Endodermal cell (in vitro differentiated cells): ENCODE measurements at regions not wholly inside any gene's neighbourhood (a gene's known extent, or its start where the extent isn't known, plus 50 kb on each side); places are given as distances from the start of the nearest gene placed in this dataset.
A peak's percentile ranks its signal among the peaks of the same experiment; 100 is the strongest.
"Not testable (repeated sequence)": the region's sequence is repeated elsewhere in the genome, so short reads cannot be mapped to it uniquely, and the experiment has no call there.

Experiments used
- DNase-seq: peaks from one replicate; pipeline ENCODE4 v3.0.0-alpha.2; 2017
- H3K27ac ChIP-seq: 2 replicates; pipeline ENCODE4 v1.5.1; 2013; ENCODE audit warnings: mild to moderate bottlenecking, low read depth, low read length, moderate library complexity
- H3K27me3 ChIP-seq: 2 replicates; pipeline ENCODE4 v1.6.1; 2013; ENCODE audit warnings: mild to moderate bottlenecking, low read length, moderate library complexity; ENCODE audit not compliant: insufficient read depth, control insufficient read depth, poor library complexity, severe bottlenecking
- H3K36me3 ChIP-seq: 2 replicates; pipeline ENCODE4 v1.7.0; 2013; ENCODE audit warnings: mild to moderate bottlenecking, low read length, moderate library complexity; ENCODE audit not compliant: control insufficient read depth, insufficient read depth
- H3K4me1 ChIP-seq: one replicate; pipeline ENCODE4 v1.7.0; 2013; ENCODE audit warnings: low read length; ENCODE audit not compliant: control insufficient read depth, insufficient read depth
- H3K4me3 ChIP-seq: 2 replicates; pipeline ENCODE4 v1.5.1; 2013; ENCODE audit warnings: mild to moderate bottlenecking, low read length, moderate library complexity
- H3K9ac ChIP-seq: 2 replicates; pipeline ENCODE4 v1.6.1; 2013; ENCODE audit warnings: mild to moderate bottlenecking, low read length, moderate library complexity; ENCODE audit not compliant: poor library complexity, severe bottlenecking; ENCODE audit errors: extremely low read depth
- H3K9me3 ChIP-seq: 2 replicates; pipeline ENCODE4 v1.6.1; 2013; ENCODE audit warnings: mild to moderate bottlenecking, low read length, moderate library complexity; ENCODE audit not compliant: control insufficient read depth
- H3K27ac Mint-ChIP-seq: 2 replicates; pipeline ENCODE4 v1.8.0; 2020; ENCODE audit warnings: mixed read lengths
- H3K27me3 Mint-ChIP-seq: 2 replicates; pipeline ENCODE4 v1.8.0; 2021; ENCODE audit warnings: mild to moderate bottlenecking, mixed read lengths; ENCODE audit not compliant: insufficient read depth
- H3K36me3 Mint-ChIP-seq: 2 replicates; pipeline ENCODE4 v1.8.0; 2020; ENCODE audit warnings: low read depth, mixed read lengths
- H3K4me1 Mint-ChIP-seq: 2 replicates; pipeline ENCODE4 v1.8.0; 2020; ENCODE audit warnings: mixed read lengths
- H3K4me3 Mint-ChIP-seq: 2 replicates; pipeline ENCODE4 v1.8.0; 2020; ENCODE audit warnings: mild to moderate bottlenecking, moderate library complexity, mixed read lengths
- H3K9me3 Mint-ChIP-seq: 2 replicates; pipeline ENCODE4 v1.8.0; 2020; ENCODE audit warnings: mild to moderate bottlenecking, mixed read lengths
- WGBS, 2 experiments: methylation state at CpG; one replicate each; pipeline versions ENCODE4 v1.1.5 to v1.1.7; 2013; ENCODE audit warnings: missing lambda C conversion rate in 2 of 2, mixed read lengths in 1 of 2; ENCODE audit not compliant: insufficient coverage in 1 of 2, insufficient read length in 1 of 2; 5-methylcytosine and 5-hydroxymethylcytosine counted together
- TF ChIP-seq, protein P1 (sequence below): fragments of 200-600 bp; sonication (generic); conservative IDR thresholded peaks from 2 replicates; pipeline ENCODE4 v1.5.0; 2021; ENCODE audit warnings: antibody characterized with exemption, mild to moderate bottlenecking

GRCh38 chr17:77049440-77049839, 91.3 kb upstream of the SEC14L1 start:
- Mint-ChIP-seq H3K4me1 (no peaks in the 10 kb centered on the region), H3K27ac (no peak overlapping the region), H3K4me3 (no peak overlapping the region), H3K9me3 (peaks cover 7% of the 10 kb centered on the region), H3K27me3 (no peaks in the 10 kb centered on the region), H3K36me3 (no peaks in the 10 kb centered on the region)
- 90 to 93% methylated on average over 12 of the region's 12 CpGs for WGBS, 2 experiments
- no peak for DNase-seq
- Histone ChIP-seq H3K9me3 (peaks cover 3% of the 10 kb centered on the region), H3K36me3 (no peaks in the 10 kb centered on the region), H3K4me3 (no peak overlapping the region), H3K4me1 (no peaks in the 10 kb centered on the region), H3K27me3 (no peaks in the 10 kb centered on the region), H3K27ac (no peak overlapping the region), H3K9ac (no peak overlapping the region)
- TF ChIP-seq, protein P1, sequence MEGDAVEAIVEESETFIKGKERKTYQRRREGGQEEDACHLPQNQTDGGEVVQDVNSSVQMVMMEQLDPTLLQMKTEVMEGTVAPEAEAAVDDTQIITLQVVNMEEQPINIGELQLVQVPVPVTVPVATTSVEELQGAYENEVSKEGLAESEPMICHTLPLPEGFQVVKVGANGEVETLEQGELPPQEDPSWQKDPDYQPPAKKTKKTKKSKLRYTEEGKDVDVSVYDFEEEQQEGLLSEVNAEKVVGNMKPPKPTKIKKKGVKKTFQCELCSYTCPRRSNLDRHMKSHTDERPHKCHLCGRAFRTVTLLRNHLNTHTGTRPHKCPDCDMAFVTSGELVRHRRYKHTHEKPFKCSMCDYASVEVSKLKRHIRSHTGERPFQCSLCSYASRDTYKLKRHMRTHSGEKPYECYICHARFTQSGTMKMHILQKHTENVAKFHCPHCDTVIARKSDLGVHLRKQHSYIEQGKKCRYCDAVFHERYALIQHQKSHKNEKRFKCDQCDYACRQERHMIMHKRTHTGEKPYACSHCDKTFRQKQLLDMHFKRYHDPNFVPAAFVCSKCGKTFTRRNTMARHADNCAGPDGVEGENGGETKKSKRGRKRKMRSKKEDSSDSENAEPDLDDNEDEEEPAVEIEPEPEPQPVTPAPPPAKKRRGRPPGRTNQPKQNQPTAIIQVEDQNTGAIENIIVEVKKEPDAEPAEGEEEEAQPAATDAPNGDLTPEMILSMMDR = no peak

GRCh38 chr17:77050901-77051300, 89.9 kb upstream of the SEC14L1 start:
- H3K4me1 Mint-ChIP-seq, H3K9me3 Mint-ChIP-seq, H3K9me3 ChIP-seq, DNase-seq, H3K9ac ChIP-seq, H3K27ac Mint-ChIP-seq, H3K4me1 ChIP-seq, H3K27me3 Mint-ChIP-seq, H3K4me3 ChIP-seq, H3K27me3 ChIP-seq, H3K36me3 Mint-ChIP-seq, H3K36me3 ChIP-seq, H3K4me3 Mint-ChIP-seq, H3K27ac ChIP-seq: not testable (repeated sequence)
- 92 to 94% methylated on average over 9 to 14 of the region's 14 CpGs for WGBS, 2 experiments

- Mint-ChIP-seq H3K27ac (no peak overlapping the region), H3K9me3 (no peaks in the 10 kb centered on the region), H3K4me3 (no peak overlapping the region), H3K36me3 (no peaks in the 10 kb centered on the region), H3K4me1 (no peaks in the 10 kb centered on the region), H3K27me3 (no peaks in the 10 kb centered on the region)
- 78 to 85% methylated on average over 3 to 10 of the region's 10 CpGs for WGBS, 2 experiments
- no peak overlapping the region for H3K9ac ChIP-seq
- no peak overlapping the region for H3K4me3 ChIP-seq
- H3K9me3 ChIP-seq = no peaks in the 10 kb centered on the region
- TF ChIP-seq, protein P1 = peak; percentile 43
- DNase-seq = peak; percentile 77
- no peaks in the 10 kb centered on the region for H3K36me3 ChIP-seq
- no peaks in the 10 kb centered on the region for H3K4me1 ChIP-seq
- no peaks in the 10 kb centered on the region for H3K27me3 ChIP-seq
- H3K27ac ChIP-seq = no peak overlapping the region
These were observed 85.8 kb upstream of the SEC14L1 start for GRCh38 chr17:77054936-77055335.

- TF ChIP-seq, protein P1 = no peak
- DNase-seq = no peak
- H3K27me3 Mint-ChIP-seq = no peaks in the 10 kb centered on the region
- H3K9me3 Mint-ChIP-seq = no peaks in the 10 kb centered on the region
- no peaks in the 10 kb centered on the region for H3K27me3 ChIP-seq
- H3K27ac Mint-ChIP-seq = no peak overlapping the region
- H3K4me3 ChIP-seq = no peak overlapping the region
- no peaks in the 10 kb centered on the region for H3K4me1 ChIP-seq
- no peak overlapping the region for H3K9ac ChIP-seq
- no peak overlapping the region for H3K27ac ChIP-seq
- no peak overlapping the region for H3K4me3 Mint-ChIP-seq
- H3K9me3 ChIP-seq = no peaks in the 10 kb centered on the region
- 90 to 100% methylated on average over 2 to 7 of the region's 7 CpGs for WGBS, 2 experiments
- no peaks in the 10 kb centered on the region for H3K4me1 Mint-ChIP-seq
- H3K36me3 ChIP-seq = no peaks in the 10 kb centered on the region
- H3K36me3 Mint-ChIP-seq = no peaks in the 10 kb centered on the region
These were observed 85.3 kb upstream of the SEC14L1 start for GRCh38 chr17:77055453-77055852.
